ENCODE measurements at regions not wholly inside any gene's neighbourhood (a gene's known extent, or its start where the extent isn't known, plus 50 kb on each side); places are given as distances from the start of the nearest gene placed in this dataset.
A peak's percentile ranks its signal among the peaks of the same experiment; 100 is the strongest.

- DNase-seq (ENCODE audit: low spot score), result no peak
- no peak for TF ChIP-seq CTCF (IDR thresholded peaks at IDR 0.05)
- H3K4me1 Mint-ChIP-seq (ENCODE audit: low read depth), result peaks cover 10% of the 10 kb centered on the region
- peak overlapping the region; percentile 55 for H3K27ac Mint-ChIP-seq (ENCODE audit: unreplicated experiment)
- H3K36me3 Mint-ChIP-seq (ENCODE audit: low read depth), result no peaks in the 10 kb centered on the region
- no peak overlapping the region for H3K4me3 Mint-ChIP-seq (ENCODE audit: unreplicated experiment)
- H3K9me3 Mint-ChIP-seq (ENCODE audit: low read depth), result peaks cover 7% of the 10 kb centered on the region
- H3K27me3 Mint-ChIP-seq (ENCODE audit: low read depth), result no peaks in the 10 kb centered on the region
These were observed 248.3 kb upstream of the CCNG1 start for GRCh38 chr5:163189023-163189553.

GRCh38 chr5:163190283-163190682, 247.1 kb upstream of the CCNG1 start:
- Mint-ChIP-seq H3K27me3 (ENCODE audit: low read depth) (no peaks in the 10 kb centered on the region), H3K4me3 (ENCODE audit: unreplicated experiment) (no peak overlapping the region), H3K9me3 (ENCODE audit: low read depth) (peaks cover 5% of the 10 kb centered on the region), H3K36me3 (ENCODE audit: low read depth) (no peaks in the 10 kb centered on the region), H3K4me1 (ENCODE audit: low read depth) (peaks cover 10% of the 10 kb centered on the region), H3K27ac (ENCODE audit: unreplicated experiment) (no peak overlapping the region)
- no peak for TF ChIP-seq CTCF (IDR thresholded peaks at IDR 0.05)
- DNase-seq (ENCODE audit: low spot score), result no peak

GRCh38 chr5:163190784-163191183, 246.6 kb upstream of the CCNG1 start:
- Mint-ChIP-seq H3K36me3 (ENCODE audit: low read depth) (no peaks in the 10 kb centered on the region), H3K27me3 (ENCODE audit: low read depth) (no peaks in the 10 kb centered on the region), H3K4me1 (ENCODE audit: low read depth) (peaks cover 10% of the 10 kb centered on the region), H3K27ac (ENCODE audit: unreplicated experiment) (no peak overlapping the region), H3K4me3 (ENCODE audit: unreplicated experiment) (no peak overlapping the region), H3K9me3 (ENCODE audit: low read depth) (peaks cover under 1% of the 10 kb centered on the region)
- TF ChIP-seq CTCF (IDR thresholded peaks at IDR 0.05), result no peak
- no peak for DNase-seq (ENCODE audit: low spot score)

GRCh38 chr5:163193886-163194285, 243.5 kb upstream of the CCNG1 start:
- no peak for DNase-seq (ENCODE audit: low spot score)
- Mint-ChIP-seq H3K27ac (ENCODE audit: unreplicated experiment) (no peak overlapping the region), H3K4me1 (ENCODE audit: low read depth) (peaks cover 10% of the 10 kb centered on the region), H3K36me3 (ENCODE audit: low read depth) (no peaks in the 10 kb centered on the region), H3K27me3 (ENCODE audit: low read depth) (peaks cover 4% of the 10 kb centered on the region), H3K9me3 (ENCODE audit: low read depth) (no peaks in the 10 kb centered on the region), H3K4me3 (ENCODE audit: unreplicated experiment) (no peak overlapping the region)
- TF ChIP-seq CTCF (IDR thresholded peaks at IDR 0.05), result no peak

GRCh38 chr5:163205645-163206044, 231.8 kb upstream of the CCNG1 start:
- Mint-ChIP-seq H3K9me3 (ENCODE audit: low read depth) (peaks cover 1% of the 10 kb centered on the region), H3K4me1 (ENCODE audit: low read depth) (no peaks in the 10 kb centered on the region), H3K27me3 (ENCODE audit: low read depth) (peaks cover 1% of the 10 kb centered on the region), H3K4me3 (ENCODE audit: unreplicated experiment) (no peak overlapping the region), H3K36me3 (ENCODE audit: low read depth) (no peaks in the 10 kb centered on the region), H3K27ac (ENCODE audit: unreplicated experiment) (no peak overlapping the region)
- TF ChIP-seq CTCF (IDR thresholded peaks at IDR 0.05), result no peak
- DNase-seq (ENCODE audit: low spot score), result no peak

Measured in chondrocyte (in vitro differentiated cells).